DMS 273 (cell line): ENCODE measurements at regions not wholly inside any gene's neighbourhood (a gene's known extent, or its start where the extent isn't known, plus 50 kb on each side); places are given as distances from the start of the nearest gene placed in this dataset.
"Not testable (repeated sequence)": the region's sequence is repeated elsewhere in the genome, so short reads cannot be mapped to it uniquely, and the experiment has no call there.

Experiments
- DNase-seq: peaks from one replicate; lab custom pipeline; 2025; ENCODE audit not compliant: unreplicated experiment; lab: John Stamatoyannopoulos, UW

DNA sequence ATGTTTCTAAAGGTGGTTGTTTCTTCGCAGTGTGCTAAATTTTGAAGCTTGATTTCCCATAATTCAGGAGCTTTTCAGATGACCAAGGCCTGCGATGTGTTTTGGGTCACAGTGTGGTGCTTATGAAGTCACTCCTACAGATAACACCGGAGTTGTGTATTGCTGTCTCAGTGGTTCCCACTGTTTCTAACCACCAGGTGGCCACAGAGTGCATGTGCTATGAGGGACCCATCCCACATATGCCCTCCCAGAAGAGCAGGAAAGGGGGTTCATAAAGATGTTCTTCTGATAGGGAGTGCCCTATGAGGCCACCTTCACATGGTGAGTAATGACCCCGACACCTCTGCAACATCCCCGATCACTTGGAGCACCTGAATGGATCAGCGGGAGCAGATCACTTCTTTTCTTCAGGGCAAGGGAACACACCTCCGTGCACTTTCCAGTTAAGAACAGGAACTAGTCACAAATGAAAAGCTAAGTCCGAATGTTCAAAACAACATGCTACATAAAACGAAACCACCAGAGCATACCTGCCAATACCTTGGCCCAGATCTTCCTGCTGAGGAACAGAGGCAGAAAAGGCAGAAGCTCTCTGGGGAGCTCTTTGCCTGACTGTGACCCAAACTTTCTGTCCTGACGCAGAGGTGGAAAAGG, 262.1 kb downstream of the FAM72C start:
- peak; percentile 20 for DNase-seq

DNA sequence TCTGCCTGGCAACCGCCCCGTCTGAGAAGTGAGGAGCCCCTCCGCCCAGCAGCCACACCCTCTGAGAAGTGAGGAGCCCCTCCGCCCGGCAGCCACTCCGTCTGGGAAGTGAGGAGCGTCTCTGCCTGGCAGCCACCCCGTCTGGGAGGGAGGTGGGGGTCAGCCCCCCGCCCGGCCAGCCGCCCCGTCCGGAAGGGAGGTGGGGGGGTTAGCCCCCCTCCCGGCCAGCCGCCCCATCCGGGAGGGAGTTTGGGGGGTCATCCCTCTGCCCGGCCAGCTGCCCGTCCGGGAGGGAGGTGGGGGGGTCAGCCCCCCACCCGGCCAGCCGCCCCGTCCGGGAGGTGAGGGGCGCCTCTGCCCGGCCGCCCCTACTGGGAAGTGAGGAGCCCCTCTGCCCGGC, 269.0 kb downstream of the FAM72C start:
- DNase-seq, result not testable (repeated sequence)

DNA sequence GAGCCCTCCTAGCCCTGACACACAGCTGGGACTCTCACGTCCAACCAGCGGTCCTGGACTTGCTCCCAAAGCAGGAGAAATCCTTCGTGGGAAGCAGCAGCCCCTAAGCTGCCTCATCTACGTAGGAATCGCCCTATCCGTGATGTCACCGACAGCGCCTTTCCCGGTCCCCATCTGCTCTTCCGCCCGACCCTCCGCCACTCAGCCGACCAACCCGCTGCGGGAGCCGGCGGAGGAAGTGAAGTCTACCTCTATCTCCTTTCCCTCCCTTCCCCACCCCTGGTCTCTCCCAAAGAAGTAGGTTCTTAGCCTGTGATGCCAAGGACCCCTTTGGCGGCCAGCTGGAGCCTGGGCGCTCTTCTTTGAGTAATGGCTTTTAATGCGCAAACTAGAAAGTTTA, 272.1 kb downstream of the FAM72C start:
- DNase-seq, result no peak

DNA sequence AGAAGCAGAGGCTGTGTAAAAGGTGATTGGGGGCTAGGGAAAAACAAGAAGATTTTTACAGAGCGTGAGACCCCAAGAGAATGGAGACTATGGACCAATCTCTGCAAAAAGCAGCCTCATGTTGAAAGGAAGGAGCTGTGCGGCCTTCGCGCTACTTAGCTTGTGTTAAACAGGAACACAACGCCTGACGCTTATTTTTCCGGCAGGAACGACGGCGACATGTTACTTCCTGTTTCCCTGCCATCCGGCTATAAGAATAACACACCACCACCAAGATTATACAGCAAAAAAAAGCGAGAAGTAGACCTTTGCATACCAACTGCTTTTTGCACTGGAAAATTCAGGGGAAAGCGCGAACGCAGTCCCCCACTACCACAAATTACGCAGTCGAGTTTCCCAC, 272.7 kb downstream of the FAM72C start:
- DNase-seq, result no peak

DNA sequence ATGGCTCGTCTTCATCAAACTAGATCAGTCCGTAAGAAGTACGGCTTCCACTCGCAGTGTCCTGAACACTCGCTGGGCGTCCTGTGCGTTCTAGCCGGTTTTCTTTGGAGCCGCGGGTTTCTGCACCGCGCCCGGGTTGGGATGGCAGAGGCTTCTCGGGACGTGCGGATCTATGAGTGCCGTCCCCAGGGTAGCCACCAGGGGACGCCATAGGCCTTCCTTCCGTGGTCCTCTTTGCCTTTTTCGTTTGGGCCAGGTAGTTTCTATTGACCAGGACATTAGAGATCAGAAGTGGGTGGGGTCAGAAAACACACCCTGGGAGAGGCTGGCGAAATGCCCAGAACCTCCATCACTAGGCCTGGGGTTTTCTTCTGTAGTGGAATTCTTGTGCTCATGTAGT, 273.8 kb downstream of the FAM72C start:
- DNase-seq, result peak; percentile 34

GRCh38 chr1:143694085-143694484, 277.7 kb downstream of the FAM72C start:
- no peak for DNase-seq

GRCh38 chr1:143691971-143692529, 279.7 kb downstream of the FAM72C start:
- no peak for DNase-seq

GRCh38 chr1:143691400-143691891, 280.3 kb downstream of the FAM72C start:
- peak; percentile 53 for DNase-seq

- no peak for DNase-seq
These were observed 282.0 kb downstream of the FAM72C start for GRCh38 chr1:143689781-143690180.

GRCh38 chr1:143680304-143680703, 291.5 kb downstream of the FAM72C start:
- DNase-seq, result no peak

DNA sequence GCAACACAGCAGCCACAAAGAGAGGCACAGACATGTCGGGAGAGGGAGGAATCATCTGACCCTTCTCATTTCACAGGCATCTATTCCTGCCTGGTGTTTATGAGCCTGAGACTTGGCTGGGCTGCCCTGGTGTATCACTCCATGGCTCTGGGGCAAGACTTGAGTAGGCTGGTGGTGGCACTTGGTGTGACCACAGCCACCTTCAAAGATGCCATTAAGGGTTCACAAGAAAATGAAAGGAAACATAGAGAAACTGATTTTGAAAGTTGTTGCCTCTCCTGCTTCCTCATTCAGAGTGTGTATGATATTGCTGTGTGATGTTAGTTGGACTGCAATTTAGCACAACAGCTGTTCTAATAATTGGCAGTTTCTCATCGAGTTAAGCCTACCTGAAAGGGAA, 298.8 kb downstream of the FAM72C start:
- no peak for DNase-seq

- no peak for DNase-seq
These were observed 304.1 kb downstream of the FAM72C start for GRCh38 chr1:143667730-143668129.

DNA sequence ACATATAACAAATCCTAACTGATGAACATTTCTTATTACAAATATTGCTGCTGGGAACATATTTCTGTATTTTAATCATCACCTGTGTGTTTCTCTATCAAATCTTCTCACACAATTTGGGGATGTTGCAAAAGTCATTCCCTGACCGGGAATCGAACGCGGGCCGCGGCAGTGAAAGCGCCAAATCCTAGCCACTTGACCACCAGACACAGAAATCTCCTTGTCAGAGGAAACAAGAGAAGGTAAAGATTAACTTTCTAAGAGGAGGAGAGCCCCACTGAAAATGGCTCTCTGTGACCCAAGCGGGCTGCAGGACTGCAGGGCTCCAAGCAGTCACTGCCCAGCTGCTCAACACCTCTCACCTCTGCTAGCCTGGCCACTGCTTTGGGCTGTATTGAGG, 304.9 kb downstream of the FAM72C start:
- DNase-seq, result no peak

GRCh38 chr1:143665606-143666005, 306.2 kb downstream of the FAM72C start:
- DNase-seq, result no peak

DNA sequence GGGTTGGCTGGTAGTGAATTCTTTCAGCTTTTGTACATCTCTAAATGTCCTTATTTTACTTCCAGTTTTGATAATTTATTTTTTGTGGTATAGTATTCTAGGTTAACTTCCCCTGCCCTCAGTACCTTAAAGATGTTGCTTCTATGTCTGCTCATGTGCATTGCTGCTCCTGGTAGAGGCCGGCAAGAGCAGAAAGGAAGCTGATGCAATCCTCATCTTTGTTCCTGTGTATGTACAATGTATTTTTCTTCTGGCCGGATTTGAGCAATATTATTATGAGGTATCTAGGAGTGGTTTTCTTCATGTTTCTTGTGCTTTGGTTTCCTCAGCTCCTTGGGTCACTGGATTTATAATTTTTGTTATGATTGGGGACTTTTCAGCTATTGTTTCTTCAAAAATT, 308.7 kb downstream of the FAM72C start:
- DNase-seq, result not testable (repeated sequence)

GRCh38 chr1:143661418-143662101, 310.2 kb downstream of the FAM72C start:
- no peak for DNase-seq

DNA sequence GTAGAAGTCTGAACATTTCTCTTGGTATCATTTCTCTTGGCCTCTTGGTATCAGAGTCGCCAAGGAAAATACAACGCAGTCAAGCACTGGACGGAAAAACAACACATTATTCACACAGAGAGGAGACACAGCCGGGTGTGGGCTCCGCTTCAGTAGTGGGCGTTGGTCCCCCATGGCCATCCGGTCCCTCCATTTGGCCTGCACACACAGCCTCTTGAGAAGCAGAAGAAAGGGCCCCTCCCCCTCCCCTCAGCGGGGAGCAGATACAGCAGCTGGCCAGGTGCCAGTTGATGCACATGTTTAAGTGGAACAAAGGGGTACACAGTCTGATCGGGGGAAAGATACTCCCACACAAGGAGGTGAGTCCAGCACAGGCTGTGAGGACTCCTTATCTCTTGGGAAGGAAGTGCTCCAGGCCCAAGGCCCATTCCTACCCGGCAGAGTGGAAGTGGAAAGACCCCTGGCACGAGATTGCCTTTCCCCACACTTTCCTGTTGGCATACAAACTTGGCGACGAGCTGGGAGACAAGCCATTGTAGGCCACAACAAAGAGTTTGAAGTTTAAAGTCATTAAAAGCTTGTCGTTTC, 311.3 kb downstream of the FAM72C start:
- DNase-seq, result no peak

GRCh38 chr1:143653429-143653802, 318.4 kb downstream of the FAM72C start:
- no peak for DNase-seq

- no peak for DNase-seq
These were observed 318.9 kb downstream of the FAM72C start for GRCh38 chr1:143652744-143653428.

DNA sequence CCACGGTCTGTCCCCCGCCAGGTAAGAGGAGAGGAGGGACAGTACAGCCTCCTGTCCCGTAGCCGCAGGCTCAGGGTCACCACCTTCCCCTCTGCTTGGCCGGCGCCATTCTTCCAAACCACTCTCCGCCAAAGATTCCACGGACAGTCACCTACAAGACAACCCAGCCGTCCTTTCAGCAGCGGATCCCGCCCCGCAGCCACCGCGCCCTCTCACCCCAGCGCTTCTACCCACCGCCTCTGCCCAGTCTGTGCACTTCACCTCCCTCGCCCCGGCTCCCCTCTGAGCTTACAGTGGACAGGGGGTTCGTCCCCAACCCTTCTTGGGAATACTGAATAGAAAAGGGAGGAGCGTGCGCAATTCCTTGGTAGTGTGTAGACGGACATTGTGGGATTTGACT, 319.6 kb downstream of the FAM72C start:
- DNase-seq, result no peak

DNA sequence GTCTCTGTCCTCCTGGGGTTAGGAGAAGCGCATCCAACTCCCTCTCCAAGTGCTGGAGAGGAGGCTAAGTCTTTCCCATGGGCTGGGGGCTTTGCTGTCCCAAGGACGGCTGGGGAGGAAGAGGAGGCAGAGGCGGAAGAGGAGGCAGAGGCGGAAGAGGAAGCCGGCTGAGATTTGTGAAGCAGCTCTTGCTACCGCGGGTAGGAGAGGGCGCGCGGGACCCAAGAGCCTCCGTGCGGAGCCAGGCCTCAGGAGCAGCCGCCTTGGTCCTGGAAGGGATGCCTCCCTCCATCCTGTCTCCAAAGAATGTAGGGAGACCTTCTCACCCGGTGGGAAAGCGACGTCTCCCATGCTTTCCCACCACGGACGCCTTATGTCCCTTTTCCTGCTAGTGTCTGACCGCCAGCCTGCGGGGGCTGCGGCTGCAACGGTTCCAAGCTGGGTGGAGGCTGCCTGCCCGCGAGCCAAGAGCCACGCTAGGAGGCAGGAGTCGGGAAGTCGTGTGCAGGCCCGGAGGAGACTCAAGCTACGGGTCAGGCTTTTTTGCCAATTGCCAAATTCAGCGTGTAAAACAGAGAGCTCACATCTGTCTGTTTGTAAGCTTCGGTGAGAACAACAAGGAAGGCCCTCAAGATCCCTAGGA, 320.3 kb downstream of the FAM72C start:
- DNase-seq, result no peak
